GM23338 (cell line): ENCODE measurements at regions not wholly inside any gene's neighbourhood (a gene's known extent, or its start where the extent isn't known, plus 50 kb on each side); places are given as distances from the start of the nearest gene placed in this dataset.
A peak's percentile ranks its signal among the peaks of the same experiment; 100 is the strongest.

ENCODE experiments used
- ATAC-seq: fragments of 200-7000 bp; cut with Tn5 transposase; 3 replicates; pipeline ENCODE4 v1.9.1; 2020
- DNase-seq: peaks from one replicate; pipeline ENCODE4 v3.0.0-alpha.2; 2015; ENCODE audit warnings: low spot score
- H2AFZ ChIP-seq: fragments of 200-600 bp; sonication (generic); 2 replicates; pipeline ENCODE4 v1.8.0; 2016; ENCODE audit warnings: antibody characterized with exemption, mild to moderate bottlenecking, moderate library complexity
- H3F3A ChIP-seq: fragments of 200-600 bp; sonication (generic); replicated peaks from 2 replicates; pipeline ENCODE4 v1.8.0; 2017; ENCODE audit warnings: antibody characterized with exemption, mixed run types, low read depth
- H3K27ac ChIP-seq: fragments of 200-600 bp; sonication (generic); 2 replicates; pipeline ENCODE4 v1.6.1; 2016; ENCODE audit warnings: low read depth
- H3K27me3 ChIP-seq: fragments of 200-600 bp; sonication (generic); 2 replicates; pipeline ENCODE4 v1.8.0; 2016; ENCODE audit warnings: mild to moderate bottlenecking, mixed run types, moderate library complexity; ENCODE audit not compliant: insufficient read depth
- H3K36me3 ChIP-seq: fragments of 200-600 bp; sonication (generic); 2 replicates; pipeline ENCODE4 v1.8.0; 2016; ENCODE audit warnings: mild to moderate bottlenecking; ENCODE audit not compliant: insufficient read depth
- H3K4me1 ChIP-seq: fragments of 200-600 bp; sonication (generic); 2 replicates; pipeline ENCODE4 v1.8.0; 2016; ENCODE audit warnings: mild to moderate bottlenecking, moderate library complexity; ENCODE audit not compliant: insufficient read depth
- H3K4me2 ChIP-seq: fragments of 200-600 bp; sonication (generic); 2 replicates; pipeline ENCODE4 v1.7.1; 2017; ENCODE audit warnings: mixed run types
- H3K4me3 ChIP-seq: fragments of 200-600 bp; sonication (generic); 2 replicates; pipeline ENCODE4 v1.6.1; 2016; ENCODE audit warnings: mixed run types
- H3K79me2 ChIP-seq: fragments of 200-600 bp; sonication (generic); replicated peaks from 2 replicates; pipeline ENCODE4 v1.8.0; 2017; ENCODE audit warnings: mild to moderate bottlenecking; ENCODE audit not compliant: insufficient read depth
- H3K9me2 ChIP-seq: fragments of 200-600 bp; sonication (generic); 2 replicates; pipeline ENCODE4 v1.8.0; 2017; ENCODE audit not compliant: insufficient read depth
- H4K20me1 ChIP-seq: fragments of 200-600 bp; sonication (generic); replicated peaks from 2 replicates; pipeline ENCODE4 v1.8.0; 2017; ENCODE audit warnings: mild to moderate bottlenecking; ENCODE audit not compliant: insufficient read depth
- H3K27ac Mint-ChIP-seq: 2 replicates; pipeline ENCODE4 v1.8.0; 2020; ENCODE audit warnings: inconsistent platforms, mild to moderate bottlenecking, moderate library complexity, mixed read lengths
- H3K27me3 Mint-ChIP-seq: 3 replicates; pipeline ENCODE4 v1.8.0; 2022; ENCODE audit warnings: low read depth, mild to moderate bottlenecking, moderate library complexity, mixed read lengths, inconsistent platforms; ENCODE audit not compliant: insufficient read depth, poor library complexity
- H3K36me3 Mint-ChIP-seq: 3 replicates; pipeline ENCODE4 v1.8.0; 2021; ENCODE audit warnings: low read depth, mild to moderate bottlenecking, inconsistent platforms, moderate library complexity, mixed read lengths
- H3K4me1 Mint-ChIP-seq: 3 replicates; pipeline ENCODE4 v1.8.0; 2020; ENCODE audit warnings: mild to moderate bottlenecking, inconsistent platforms, mixed read lengths
- H3K4me3 Mint-ChIP-seq: 3 replicates; pipeline ENCODE4 v1.8.0; 2021; ENCODE audit warnings: moderate library complexity, mild to moderate bottlenecking, inconsistent platforms, mixed read lengths
- H3K9me3 Mint-ChIP-seq: 3 replicates; pipeline ENCODE4 v1.8.0; 2020; ENCODE audit warnings: moderate library complexity, mild to moderate bottlenecking, inconsistent platforms, mixed read lengths
- CTCF ChIP-seq, 2 experiments: fragments of 200-600 bp in 1 of 2; sonication (generic) in 1 of 2; conservative IDR thresholded peaks; 2 replicates each; pipeline versions ENCODE4 v1.5.1 to v1.6.1; 2016 to 2017; ENCODE audit warnings: antibody characterized with exemption in 2 of 2, low read depth in 2 of 2, mild to moderate bottlenecking in 2 of 2, moderate library complexity in 1 of 2
- ETS1 ChIP-seq: IDR thresholded peaks from 2 replicates; pipeline ENCODE4 v1.6.1; 2016; ENCODE audit warnings: antibody characterized with exemption
- EZH2 ChIP-seq: fragments of 200-600 bp; sonication (generic); IDR thresholded peaks from one replicate; pipeline ENCODE4 v1.8.0; 2017; ENCODE audit warnings: antibody characterized with exemption, mild to moderate bottlenecking, low read depth; ENCODE audit not compliant: unreplicated experiment
- JUNB ChIP-seq: IDR thresholded peaks from one replicate; pipeline ENCODE4 v1.6.1; 2016; ENCODE audit warnings: antibody characterized with exemption; ENCODE audit not compliant: unreplicated experiment
- REST ChIP-seq: IDR thresholded peaks from one replicate; pipeline ENCODE4 v1.6.1; 2018; ENCODE audit warnings: antibody characterized with exemption; ENCODE audit not compliant: unreplicated experiment
- STAT1 ChIP-seq: IDR thresholded peaks from one replicate; pipeline ENCODE4 v1.6.1; 2016; ENCODE audit warnings: antibody characterized with exemption; ENCODE audit not compliant: unreplicated experiment
- ZNF462 ChIP-seq: fragments of 250-450 bp; sonication (Bioruptor Pico); IDR thresholded peaks from 2 replicates; pipeline ENCODE4 v1.5.0; 2020; ENCODE audit warnings: mild to moderate bottlenecking, moderate library complexity

GRCh38 chr6:150529646-150530045, 70.0 kb upstream of the PLEKHG1 start:
- H3K79me2 ChIP-seq: no peaks in the 10 kb centered on the region
- peaks cover 15% of the 10 kb centered on the region for H3K9me2 ChIP-seq
- H3K27ac ChIP-seq: no peak overlapping the region
- DNase-seq (no peak), ATAC-seq (no peak)
- TF ChIP-seq REST (no peak), STAT1 (no peak), CTCF (conservative IDR thresholded peaks at IDR 0.05; ENCODE audit: low read depth in 2 of 2) (no peak), ETS1 (no peak)
- no peaks in the 10 kb centered on the region for H3K27me3 ChIP-seq
- Mint-ChIP-seq H3K36me3 (no peaks in the 10 kb centered on the region), H3K9me3 (no peaks in the 10 kb centered on the region), H3K4me1 (peaks cover 26% of the 10 kb centered on the region), H3K27me3 (peaks cover 5% of the 10 kb centered on the region), H3K4me3 (no peak overlapping the region), H3K27ac (no peak overlapping the region)
- H3K4me1 ChIP-seq: peaks cover 9% of the 10 kb centered on the region; the same call in 1 of the 2 replicates
- H3F3A ChIP-seq: no peaks in the 10 kb centered on the region
- H3K4me2 ChIP-seq: no peak overlapping the region
- H3K4me3 ChIP-seq: no peak overlapping the region
- H4K20me1 ChIP-seq: no peaks in the 10 kb centered on the region
- 0 out of 2 replicates have a peak overlapping the region, but pooled peaks have one; percentile 82 for H2AFZ ChIP-seq
- H3K36me3 ChIP-seq: no peaks in the 10 kb centered on the region

- peaks cover 3% of the 10 kb centered on the region for H3K27me3 Mint-ChIP-seq
- Histone ChIP-seq H3K27ac (no peak overlapping the region), H3K9me2 (peaks cover 15% of the 10 kb centered on the region), H3K36me3 (no peaks in the 10 kb centered on the region), H3F3A (no peaks in the 10 kb centered on the region), H3K79me2 (no peaks in the 10 kb centered on the region), H3K4me1 (peaks cover 9% of the 10 kb centered on the region; the same call in 1 of the 2 replicates), H2AFZ (no peak overlapping the region), H3K4me2 (no peak overlapping the region), H3K27me3 (no peaks in the 10 kb centered on the region), H3K4me3 (no peak overlapping the region), H4K20me1 (no peaks in the 10 kb centered on the region)
- no peaks in the 10 kb centered on the region for H3K36me3 Mint-ChIP-seq
- DNase-seq: no peak
- no peak for ATAC-seq
- H3K4me3 Mint-ChIP-seq: no peak overlapping the region
- no peak overlapping the region for H3K27ac Mint-ChIP-seq
- no peaks in the 10 kb centered on the region; the same call in 2 of the 3 replicates for H3K9me3 Mint-ChIP-seq
- H3K4me1 Mint-ChIP-seq: peaks cover 13% of the 10 kb centered on the region
- TF ChIP-seq ZNF462 (no peak), EZH2 (no peak), STAT1 (no peak), JUNB (no peak)
Measured at GRCh38 chr6:150531957-150532356, 67.7 kb upstream of the PLEKHG1 start.
